ENCODE measurements at regions not wholly inside any gene's neighbourhood (a gene's known extent, or its start where the extent isn't known, plus 50 kb on each side); places are given as distances from the start of the nearest gene placed in this dataset.
"Not testable (repeated sequence)": the region's sequence is repeated elsewhere in the genome, so short reads cannot be mapped to it uniquely, and the experiment has no call there.

GRCh38 chr18:40365526-40365925, 1589.5 kb upstream of the PIK3C3 start:
- DNase-seq (ENCODE audit: low read depth), result no peak

DNA sequence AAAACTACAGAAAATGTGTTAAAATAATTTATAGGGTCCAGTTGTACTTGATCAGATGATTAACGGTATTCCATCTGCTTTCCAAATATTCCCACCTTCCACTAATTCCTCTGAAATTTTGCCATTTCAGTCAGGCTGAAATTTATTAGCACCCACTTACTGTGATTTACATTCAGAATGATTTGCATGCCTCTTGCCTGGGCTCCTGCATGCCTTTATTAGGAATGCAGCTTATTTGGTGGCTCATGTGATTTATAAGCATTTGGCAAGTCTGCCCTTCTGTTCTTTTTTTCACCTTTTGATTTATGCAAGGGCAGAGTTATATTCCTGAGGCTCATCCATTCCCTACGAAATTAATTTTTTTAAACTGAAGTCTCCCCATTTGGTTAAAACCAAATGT, 1594.5 kb upstream of the PIK3C3 start:
- DNase-seq (ENCODE audit: low read depth), result no peak

- DNase-seq (ENCODE audit: low read depth), result no peak
Measured at GRCh38 chr18:40357536-40357935, 1597.5 kb upstream of the PIK3C3 start.

- DNase-seq (ENCODE audit: low read depth), result no peak
Measured at GRCh38 chr18:40356168-40356567, 1598.9 kb upstream of the PIK3C3 start.

DNA sequence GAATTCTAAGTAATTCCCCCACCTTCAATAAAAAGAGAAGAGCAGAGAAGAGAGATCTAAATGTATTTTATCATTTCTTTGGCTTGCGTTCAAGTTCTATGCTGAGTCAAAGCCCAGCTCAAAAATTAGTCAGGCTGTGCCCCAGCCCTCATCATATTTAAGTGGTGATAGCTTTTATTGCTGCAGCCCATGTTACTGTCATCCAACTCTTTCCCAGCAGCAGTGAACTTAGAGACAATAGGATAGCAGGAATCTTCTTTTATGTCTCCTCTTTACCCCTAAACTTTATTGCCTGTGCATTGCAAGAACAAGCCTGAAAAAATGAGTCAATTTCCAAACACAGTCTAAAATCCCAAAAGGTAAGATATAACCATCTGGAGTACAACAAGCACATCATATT, 1599.3 kb upstream of the PIK3C3 start:
- DNase-seq (ENCODE audit: low read depth), result no peak

GRCh38 chr18:40348196-40348595, 1606.8 kb upstream of the PIK3C3 start:
- no peak for DNase-seq (ENCODE audit: low read depth)

DNA sequence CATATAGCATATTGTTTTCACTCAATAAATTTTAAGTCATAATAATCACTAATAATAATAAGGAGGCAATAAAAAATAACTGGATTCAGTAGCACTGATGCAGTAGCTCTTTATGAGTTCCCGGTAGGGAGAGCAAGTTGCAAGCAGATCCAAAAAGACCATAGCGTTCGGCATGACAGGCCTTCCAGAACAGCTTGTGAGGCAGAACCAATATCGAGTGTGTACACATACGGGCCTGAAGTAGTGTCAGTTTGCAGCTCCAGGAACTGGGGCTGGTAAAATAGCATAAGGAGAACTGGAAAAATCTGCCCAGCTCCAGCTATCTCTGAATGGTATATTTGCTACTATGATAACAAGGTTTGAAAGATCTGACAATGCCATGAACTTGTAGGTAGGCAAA, 1607.8 kb upstream of the PIK3C3 start:
- DNase-seq (ENCODE audit: low read depth), result no peak

- no peak for DNase-seq (ENCODE audit: low read depth)
Measured at GRCh38 chr18:40346146-40346545, 1608.9 kb upstream of the PIK3C3 start.

DNA sequence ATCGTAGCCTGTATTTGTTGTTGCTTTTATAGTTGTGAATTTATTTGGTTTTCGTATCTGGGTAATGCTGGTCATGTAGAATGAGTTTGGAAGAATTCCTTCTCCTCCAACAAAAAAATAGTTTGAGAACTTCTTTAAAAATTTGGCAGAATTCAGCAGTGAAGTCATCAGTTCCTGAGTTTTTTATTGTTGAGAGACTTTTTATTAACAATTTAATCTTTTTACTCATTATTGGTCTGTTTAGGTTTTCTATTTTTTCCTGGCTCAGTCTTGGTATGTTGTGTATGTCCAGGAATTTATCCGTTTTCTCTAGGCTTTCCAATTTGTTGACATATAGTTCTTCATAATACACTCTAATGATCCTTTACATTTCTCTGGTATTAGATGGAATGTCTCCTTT, 1613.3 kb upstream of the PIK3C3 start:
- DNase-seq (ENCODE audit: low read depth), result no peak

GRCh38 chr18:40338284-40338683, 1616.8 kb upstream of the PIK3C3 start:
- no peak for DNase-seq (ENCODE audit: low read depth)

DNA sequence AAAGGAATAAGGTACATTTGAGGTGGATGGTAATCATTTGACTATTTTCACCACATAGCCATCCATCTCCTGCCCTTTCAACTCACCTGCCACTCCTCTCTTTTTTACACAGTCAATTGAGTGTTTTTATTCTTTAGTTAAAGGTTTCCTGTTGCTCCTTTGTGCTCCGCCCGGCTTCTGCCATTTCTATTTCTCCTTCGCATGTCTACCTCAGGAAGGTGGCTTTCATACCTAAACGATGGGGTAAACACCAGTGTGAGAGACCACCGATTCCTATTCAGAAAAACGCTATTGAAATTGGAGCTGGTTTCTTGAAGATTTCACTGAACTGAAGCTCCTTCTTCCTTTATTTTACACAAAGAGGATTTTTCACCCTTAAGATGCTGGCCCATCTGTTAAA, 1628.0 kb upstream of the PIK3C3 start:
- DNase-seq (ENCODE audit: low read depth), result no peak

- no peak for DNase-seq (ENCODE audit: low read depth)
Measured at GRCh38 chr18:40325988-40326387, 1629.0 kb upstream of the PIK3C3 start.

GRCh38 chr18:40314199-40314598, 1640.8 kb upstream of the PIK3C3 start:
- DNase-seq (ENCODE audit: low read depth), result no peak

GRCh38 chr18:40313030-40313642, 1641.9 kb upstream of the PIK3C3 start:
- no peak for DNase-seq (ENCODE audit: low read depth)

DNA sequence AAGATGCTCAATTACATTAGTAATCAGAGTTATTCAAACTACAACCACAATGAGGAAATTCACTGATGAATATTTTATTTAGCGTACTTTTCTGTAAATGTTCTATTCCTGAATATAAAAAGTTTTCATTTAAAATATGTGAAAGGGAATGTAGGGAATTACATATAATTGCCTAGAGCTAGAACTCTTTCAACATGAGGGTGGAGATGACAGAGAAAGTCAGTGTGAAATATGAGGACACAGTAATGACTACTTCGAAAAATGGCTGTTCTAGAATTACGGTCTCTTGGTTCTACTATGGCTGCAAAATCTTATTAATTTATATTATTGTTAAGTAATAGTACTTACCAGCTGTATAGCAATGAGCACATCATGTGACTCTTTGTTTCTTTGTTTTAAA, 1647.4 kb upstream of the PIK3C3 start:
- no peak for DNase-seq (ENCODE audit: low read depth)

DNA sequence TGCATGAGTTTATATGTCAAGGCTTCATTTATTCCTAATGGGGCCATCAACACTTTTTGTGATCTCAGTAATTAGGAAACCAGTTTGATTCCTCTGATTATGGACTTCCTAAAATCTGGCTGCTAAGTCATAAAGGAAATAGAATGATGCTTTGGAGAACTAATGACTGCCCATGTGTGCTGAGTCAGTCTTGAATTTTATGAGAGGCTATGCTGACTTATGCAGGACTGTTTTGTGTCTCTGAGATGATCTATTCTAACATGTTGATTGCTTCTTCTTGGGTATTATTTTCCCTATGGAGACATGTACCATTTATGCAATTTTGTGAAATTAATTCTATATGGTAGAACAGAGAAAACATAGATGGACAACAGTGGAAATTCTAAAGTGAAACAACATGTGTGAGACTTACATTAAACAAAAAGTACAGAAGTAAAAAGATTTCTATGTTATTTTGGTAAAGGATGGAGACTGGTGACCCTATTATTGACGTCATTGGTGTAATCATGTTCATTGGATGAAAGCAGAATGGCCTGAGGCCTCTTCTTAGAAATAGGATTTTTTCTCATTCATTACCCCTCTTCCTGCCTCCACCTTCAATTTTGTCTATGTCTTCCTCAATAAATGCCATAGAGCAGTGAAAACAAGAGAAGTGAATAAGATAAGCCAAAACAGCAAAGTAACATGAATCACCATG, 1658.2 kb upstream of the PIK3C3 start:
- DNase-seq (ENCODE audit: low read depth), result no peak

DNA sequence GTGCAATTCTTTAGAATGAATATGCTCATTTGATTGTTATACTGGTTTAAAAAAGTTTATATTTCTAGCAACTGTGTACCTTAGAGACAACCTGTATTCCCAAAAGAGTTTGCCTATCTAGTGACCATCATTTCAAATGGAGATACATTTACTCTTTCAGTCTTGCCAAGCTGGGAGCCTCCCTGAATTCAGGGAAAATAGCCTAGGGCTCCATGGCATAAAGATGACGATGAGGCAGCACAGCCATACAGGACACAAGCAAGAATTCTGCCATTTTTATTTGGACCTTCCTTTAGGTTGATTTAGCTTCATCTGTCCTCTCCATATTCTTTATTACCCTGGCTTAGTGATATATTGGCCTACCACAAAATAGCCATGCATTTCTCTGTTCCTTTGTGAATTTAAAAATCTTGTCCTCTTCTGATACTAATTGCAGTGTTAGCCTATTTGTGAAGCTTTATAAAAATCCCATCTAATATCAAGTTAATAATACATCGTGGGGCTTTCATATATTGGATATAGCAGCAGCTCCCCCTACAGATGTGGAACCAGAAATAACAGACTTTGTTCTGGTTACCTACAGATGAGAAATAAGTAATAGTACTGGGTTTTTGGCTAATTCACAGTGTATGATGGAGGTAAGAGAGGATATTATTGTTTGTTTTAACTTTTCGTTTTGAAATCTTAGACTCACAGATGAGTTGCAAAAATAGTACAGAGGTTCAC, 1661.9 kb upstream of the PIK3C3 start:
- DNase-seq (ENCODE audit: low read depth), result no peak

GRCh38 chr18:40283560-40283959, 1671.5 kb upstream of the PIK3C3 start:
- no peak for DNase-seq (ENCODE audit: low read depth)

DNA sequence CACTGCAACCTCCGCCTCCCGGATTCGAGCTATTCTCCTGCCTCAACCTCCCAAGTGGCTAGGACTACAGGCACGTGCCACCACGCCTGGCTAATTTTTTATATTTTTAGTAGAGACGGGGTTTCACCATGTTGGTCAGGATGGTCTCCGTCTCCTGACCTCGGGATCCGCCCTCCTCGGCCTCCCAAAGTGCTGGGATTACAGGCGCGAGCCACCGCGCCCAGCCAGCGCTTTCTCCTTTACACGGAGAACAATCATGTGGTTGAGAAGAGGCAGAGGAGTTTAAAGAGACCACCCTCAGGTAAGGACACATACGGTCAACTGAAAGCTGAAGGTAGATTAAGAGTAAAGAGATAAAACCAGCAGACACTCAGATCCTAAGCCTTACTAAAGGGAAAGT, 1673.7 kb upstream of the PIK3C3 start:
- DNase-seq (ENCODE audit: low read depth), result not testable (repeated sequence)

DNA sequence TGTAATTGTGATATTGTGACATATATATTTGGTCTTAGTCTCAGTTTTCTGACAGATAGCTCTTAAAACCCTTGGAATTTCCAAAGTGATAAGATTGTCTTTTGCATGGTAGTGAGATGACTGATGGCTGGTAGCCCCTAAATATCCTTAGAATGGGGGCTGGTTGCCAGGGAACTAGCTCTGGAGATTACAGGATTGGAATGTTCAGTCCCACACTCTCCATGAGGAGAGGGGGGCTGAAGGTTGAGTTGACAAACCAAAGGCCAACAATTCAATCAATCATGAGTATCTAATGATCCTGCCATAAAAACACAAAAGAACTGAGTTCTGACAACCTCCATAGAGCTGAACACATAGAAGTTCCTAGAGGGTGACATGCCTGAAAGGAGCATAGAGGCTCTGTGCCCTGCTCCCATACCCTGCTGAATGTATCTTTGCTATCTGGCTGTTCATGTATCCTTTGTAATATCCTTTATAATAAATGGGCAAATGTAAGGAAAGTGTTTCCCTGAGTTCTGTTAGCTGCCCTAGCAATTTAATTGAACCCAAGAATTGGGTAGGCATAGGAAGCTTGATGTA, 1680.3 kb upstream of the PIK3C3 start:
- DNase-seq (ENCODE audit: low read depth), result no peak

GRCh38 chr18:40272630-40273231, 1682.3 kb upstream of the PIK3C3 start:
- no peak for DNase-seq (ENCODE audit: low read depth)

DNA sequence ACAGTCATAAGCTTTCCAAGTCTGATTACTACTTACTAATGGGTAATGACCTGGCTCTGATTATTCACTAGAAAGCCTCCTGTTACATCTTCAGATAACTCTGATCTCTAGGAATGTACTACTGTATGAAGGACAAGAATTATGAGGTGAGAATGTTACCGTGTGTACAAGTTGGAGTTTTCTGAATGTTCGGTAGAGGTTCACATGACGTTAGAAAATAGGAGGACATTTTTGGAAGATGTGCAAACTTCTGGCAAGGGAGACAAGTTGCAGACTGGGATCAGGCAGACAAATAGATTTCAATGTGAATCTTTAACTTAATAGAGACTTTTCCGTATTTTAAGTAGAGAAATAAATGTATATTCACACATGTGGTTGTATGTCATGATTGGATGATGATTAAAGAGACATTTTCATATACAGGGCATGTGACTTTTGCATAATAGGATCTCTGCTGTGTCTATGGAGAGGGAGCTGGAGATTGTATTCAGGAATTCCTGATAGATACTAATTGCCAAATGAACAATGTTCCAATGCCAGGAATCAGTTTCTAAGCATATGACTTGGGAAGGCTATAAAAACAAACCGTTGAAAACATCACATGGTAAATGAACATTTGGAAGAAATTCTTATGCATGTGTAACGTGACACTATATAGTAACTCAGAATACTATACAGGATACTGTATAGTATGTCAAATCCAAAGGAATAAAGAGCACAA, 1695.8 kb upstream of the PIK3C3 start:
- no peak for DNase-seq (ENCODE audit: low read depth)

All from activated T-helper 9 cell treated with anti-CD3 and anti-CD28 coated beads, Interleukin-2, amount 50 U/mL, for 16 hours (primary cell).